ENCODE measurements at regions not wholly inside any gene's neighbourhood (a gene's known extent, or its start where the extent isn't known, plus 50 kb on each side); places are given as distances from the start of the nearest gene placed in this dataset.

DNA sequence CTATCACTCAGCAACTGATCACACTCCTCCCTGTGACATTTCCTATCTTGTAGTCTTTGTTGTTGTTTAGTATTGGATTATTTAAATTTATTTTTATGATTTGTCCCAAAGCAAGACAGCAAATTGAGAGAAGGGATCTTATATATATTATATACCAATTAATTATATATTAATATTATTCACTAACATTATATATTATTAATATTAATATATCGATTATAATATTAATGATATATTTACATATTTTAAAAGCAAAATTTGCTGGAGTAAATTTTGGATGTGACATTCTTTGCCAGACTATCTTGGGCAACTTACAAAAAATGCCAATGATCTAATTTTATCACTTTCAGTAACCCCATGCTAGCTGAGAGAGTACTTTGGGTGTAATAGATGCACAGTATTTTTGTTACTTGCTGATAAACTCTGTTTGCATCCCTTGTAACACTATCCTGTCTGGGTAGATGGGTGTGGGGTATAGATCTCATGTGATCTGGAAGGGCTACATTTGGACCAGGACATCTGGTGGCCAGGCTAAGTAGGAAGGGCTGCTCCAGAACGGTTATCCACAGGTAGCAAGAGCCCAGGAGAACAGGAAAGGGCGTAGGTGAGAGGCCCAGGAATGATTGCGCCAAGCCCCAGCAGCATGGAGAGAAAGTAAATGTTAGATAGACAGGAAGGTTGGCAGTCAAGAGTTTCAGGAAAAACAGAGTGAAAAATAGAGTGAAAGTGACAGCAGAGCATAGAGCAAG lies 608.6 kb upstream of the KIRREL3 start:
- no peak for TF ChIP-seq PPARA (CRISPR knock-in tag; IDR thresholded peaks at IDR 0.05; ENCODE audit: borderline replicate concordance)
- no peak for TF ChIP-seq ZC3H10 (CRISPR knock-in tag; IDR thresholded peaks at IDR 0.05)
- TF ChIP-seq CSDC2 (CRISPR knock-in tag; IDR thresholded peaks at IDR 0.05): no peak
- TF ChIP-seq OSR1 (CRISPR knock-in tag; IDR thresholded peaks at IDR 0.05): no peak
- TF ChIP-seq, protein P1, sequence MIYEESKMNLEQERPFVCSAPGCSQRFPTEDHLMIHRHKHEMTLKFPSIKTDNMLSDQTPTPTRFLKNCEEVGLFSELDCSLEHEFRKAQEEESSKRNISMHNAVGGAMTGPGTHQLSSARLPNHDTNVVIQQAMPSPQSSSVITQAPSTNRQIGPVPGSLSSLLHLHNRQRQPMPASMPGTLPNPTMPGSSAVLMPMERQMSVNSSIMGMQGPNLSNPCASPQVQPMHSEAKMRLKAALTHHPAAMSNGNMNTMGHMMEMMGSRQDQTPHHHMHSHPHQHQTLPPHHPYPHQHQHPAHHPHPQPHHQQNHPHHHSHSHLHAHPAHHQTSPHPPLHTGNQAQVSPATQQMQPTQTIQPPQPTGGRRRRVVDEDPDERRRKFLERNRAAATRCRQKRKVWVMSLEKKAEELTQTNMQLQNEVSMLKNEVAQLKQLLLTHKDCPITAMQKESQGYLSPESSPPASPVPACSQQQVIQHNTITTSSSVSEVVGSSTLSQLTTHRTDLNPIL (CRISPR knock-in tag; IDR thresholded peaks at IDR 0.05; ENCODE audit: low read depth): no peak
- TF ChIP-seq TCF4 (CRISPR knock-in tag; IDR thresholded peaks at IDR 0.05; ENCODE audit: borderline replicate concordance): no peak
- TF ChIP-seq ZFP3 (CRISPR knock-in tag; IDR thresholded peaks at IDR 0.05): no peak
- TF ChIP-seq, protein P2, sequence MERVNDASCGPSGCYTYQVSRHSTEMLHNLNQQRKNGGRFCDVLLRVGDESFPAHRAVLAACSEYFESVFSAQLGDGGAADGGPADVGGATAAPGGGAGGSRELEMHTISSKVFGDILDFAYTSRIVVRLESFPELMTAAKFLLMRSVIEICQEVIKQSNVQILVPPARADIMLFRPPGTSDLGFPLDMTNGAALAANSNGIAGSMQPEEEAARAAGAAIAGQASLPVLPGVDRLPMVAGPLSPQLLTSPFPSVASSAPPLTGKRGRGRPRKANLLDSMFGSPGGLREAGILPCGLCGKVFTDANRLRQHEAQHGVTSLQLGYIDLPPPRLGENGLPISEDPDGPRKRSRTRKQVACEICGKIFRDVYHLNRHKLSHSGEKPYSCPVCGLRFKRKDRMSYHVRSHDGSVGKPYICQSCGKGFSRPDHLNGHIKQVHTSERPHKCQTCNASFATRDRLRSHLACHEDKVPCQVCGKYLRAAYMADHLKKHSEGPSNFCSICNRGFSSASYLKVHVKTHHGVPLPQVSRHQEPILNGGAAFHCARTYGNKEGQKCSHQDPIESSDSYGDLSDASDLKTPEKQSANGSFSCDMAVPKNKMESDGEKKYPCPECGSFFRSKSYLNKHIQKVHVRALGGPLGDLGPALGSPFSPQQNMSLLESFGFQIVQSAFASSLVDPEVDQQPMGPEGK (CRISPR knock-in tag; IDR thresholded peaks at IDR 0.05; ENCODE audit: borderline replicate concordance): no peak
- no peak for TF ChIP-seq ZNF8 (CRISPR knock-in tag; IDR thresholded peaks at IDR 0.05)
